Astrocyte (in vitro differentiated cells and primary cell): ENCODE measurements at regions not wholly inside any gene's neighbourhood (a gene's known extent, or its start where the extent isn't known, plus 50 kb on each side); places are given as distances from the start of the nearest gene placed in this dataset.

ENCODE experiments used
- EZH2 ChIP-seq: IDR thresholded peaks from 2 replicates; pipeline ENCODE4 v1.6.1; 2012; ENCODE audit warnings: mild to moderate bottlenecking, low read length, inconsistent platforms; ENCODE audit not compliant: insufficient read depth
- TF ChIP-seq, protein P1 (sequence below): IDR thresholded peaks from 2 replicates; pipeline ENCODE4 v1.5.1; 2011; ENCODE audit warnings: low read depth, mild to moderate bottlenecking, inconsistent platforms, low read length, moderate library complexity; ENCODE audit not compliant: insufficient read depth

- TF ChIP-seq, protein P1, sequence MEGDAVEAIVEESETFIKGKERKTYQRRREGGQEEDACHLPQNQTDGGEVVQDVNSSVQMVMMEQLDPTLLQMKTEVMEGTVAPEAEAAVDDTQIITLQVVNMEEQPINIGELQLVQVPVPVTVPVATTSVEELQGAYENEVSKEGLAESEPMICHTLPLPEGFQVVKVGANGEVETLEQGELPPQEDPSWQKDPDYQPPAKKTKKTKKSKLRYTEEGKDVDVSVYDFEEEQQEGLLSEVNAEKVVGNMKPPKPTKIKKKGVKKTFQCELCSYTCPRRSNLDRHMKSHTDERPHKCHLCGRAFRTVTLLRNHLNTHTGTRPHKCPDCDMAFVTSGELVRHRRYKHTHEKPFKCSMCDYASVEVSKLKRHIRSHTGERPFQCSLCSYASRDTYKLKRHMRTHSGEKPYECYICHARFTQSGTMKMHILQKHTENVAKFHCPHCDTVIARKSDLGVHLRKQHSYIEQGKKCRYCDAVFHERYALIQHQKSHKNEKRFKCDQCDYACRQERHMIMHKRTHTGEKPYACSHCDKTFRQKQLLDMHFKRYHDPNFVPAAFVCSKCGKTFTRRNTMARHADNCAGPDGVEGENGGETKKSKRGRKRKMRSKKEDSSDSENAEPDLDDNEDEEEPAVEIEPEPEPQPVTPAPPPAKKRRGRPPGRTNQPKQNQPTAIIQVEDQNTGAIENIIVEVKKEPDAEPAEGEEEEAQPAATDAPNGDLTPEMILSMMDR = no peak
- no peak for TF ChIP-seq EZH2
Observed at GRCh38 chr4:140269369-140269768, 104.1 kb upstream of the SCOC start.
